ENCODE measurements at regions not wholly inside any gene's neighbourhood (a gene's known extent, or its start where the extent isn't known, plus 50 kb on each side); places are given as distances from the start of the nearest gene placed in this dataset.

DNA sequence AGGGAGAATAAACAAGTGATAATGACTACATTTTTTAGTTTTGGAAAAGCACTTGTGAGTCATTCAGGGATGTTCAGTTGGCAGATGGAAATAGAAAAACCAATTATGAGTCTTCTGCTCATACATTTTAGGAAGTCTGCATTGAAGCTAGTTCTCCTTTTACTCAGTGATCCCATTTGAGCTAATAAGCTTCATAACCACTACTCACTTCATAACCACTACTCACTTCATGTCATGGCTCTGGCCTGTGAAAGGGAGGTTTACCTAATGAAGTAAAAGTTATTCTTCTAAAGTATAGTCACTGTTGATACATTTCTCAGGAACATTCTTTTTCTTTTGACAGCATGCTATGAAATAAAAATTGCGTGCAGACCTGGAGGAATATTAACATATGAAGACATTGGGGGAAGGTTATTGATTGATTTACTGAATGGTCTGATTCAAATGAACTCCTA lies 948.7 kb downstream of the TSN start:
- TF ChIP-seq, protein P1, sequence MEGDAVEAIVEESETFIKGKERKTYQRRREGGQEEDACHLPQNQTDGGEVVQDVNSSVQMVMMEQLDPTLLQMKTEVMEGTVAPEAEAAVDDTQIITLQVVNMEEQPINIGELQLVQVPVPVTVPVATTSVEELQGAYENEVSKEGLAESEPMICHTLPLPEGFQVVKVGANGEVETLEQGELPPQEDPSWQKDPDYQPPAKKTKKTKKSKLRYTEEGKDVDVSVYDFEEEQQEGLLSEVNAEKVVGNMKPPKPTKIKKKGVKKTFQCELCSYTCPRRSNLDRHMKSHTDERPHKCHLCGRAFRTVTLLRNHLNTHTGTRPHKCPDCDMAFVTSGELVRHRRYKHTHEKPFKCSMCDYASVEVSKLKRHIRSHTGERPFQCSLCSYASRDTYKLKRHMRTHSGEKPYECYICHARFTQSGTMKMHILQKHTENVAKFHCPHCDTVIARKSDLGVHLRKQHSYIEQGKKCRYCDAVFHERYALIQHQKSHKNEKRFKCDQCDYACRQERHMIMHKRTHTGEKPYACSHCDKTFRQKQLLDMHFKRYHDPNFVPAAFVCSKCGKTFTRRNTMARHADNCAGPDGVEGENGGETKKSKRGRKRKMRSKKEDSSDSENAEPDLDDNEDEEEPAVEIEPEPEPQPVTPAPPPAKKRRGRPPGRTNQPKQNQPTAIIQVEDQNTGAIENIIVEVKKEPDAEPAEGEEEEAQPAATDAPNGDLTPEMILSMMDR (IDR thresholded peaks at IDR 0.05), result no peak
- no peak for TF ChIP-seq POLR2A (IDR thresholded peaks at IDR 0.05)

Measured in Peyer's patch (tissue), 4 donors.